ENCODE measurements at regions not wholly inside any gene's neighbourhood (a gene's known extent, or its start where the extent isn't known, plus 50 kb on each side); places are given as distances from the start of the nearest gene placed in this dataset.

DNA sequence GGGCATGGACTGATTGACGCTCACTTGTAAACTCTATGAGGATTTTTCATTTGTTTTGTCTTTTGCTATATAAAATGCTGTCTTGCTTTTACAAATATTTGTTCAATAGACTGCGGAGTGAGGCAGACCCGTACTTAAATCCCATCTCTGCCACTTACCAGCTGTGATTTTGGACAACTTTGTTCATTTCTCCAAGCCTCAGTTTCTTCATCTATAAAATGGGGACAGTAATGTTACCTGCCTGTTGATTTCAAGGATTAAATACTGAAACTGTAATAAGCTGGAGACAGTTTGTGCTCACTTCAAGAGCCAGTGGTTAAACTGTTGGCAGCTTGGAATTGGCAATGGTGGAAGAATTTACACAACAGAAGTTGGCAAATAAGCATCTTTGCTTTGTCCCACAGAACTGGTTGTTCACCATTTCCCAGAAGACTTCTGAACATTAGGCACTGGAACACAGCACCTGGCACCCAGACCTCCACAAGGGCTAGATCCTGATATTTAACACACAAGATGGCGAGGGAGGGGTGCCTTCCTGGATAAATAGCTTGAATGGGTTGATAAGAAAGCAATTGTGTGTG is 479.2 kb downstream of the QKI start:
- Histone ChIP-seq H3K9me3 (ENCODE audit: control insufficient read depth in 1 of 2, insufficient read depth in 1 of 2, low read depth in 1 of 2, low read length in 2 of 2) (no peaks in the 10 kb centered on the region), H3K27me3 (ENCODE audit: insufficient read depth, low read length) (no peaks in the 10 kb centered on the region), H3K9me2 (ENCODE audit: insufficient read depth) (no peaks in the 10 kb centered on the region), H3K4me2 (ENCODE audit: low read length) (no peak overlapping the region), H3K27ac (ENCODE audit: low read depth, low read length) (no peak overlapping the region), H3K4me1 (ENCODE audit: control insufficient read depth in 1 of 2, insufficient read depth in 2 of 2, low read length in 2 of 2) (no peaks in the 10 kb centered on the region), H3K36me3 (ENCODE audit: control insufficient read depth in 1 of 2, insufficient read depth in 2 of 2, low read length in 2 of 2) (no peaks in the 10 kb centered on the region), H2AFZ (ENCODE audit: low read depth, low read length, poor library complexity, severe bottlenecking) (no peak overlapping the region), H4K20me1 (ENCODE audit: insufficient read depth) (no peaks in the 10 kb centered on the region), H3K4me3 (replicated peaks in 1 of 2; ENCODE audit: low read depth in 1 of 2, low read length in 2 of 2) (no peak overlapping the region), H3K79me2 (ENCODE audit: insufficient read depth, low read length) (no peaks in the 10 kb centered on the region), H3K9ac (ENCODE audit: low read length) (no peak overlapping the region)
- BruUV-seq (replicated peaks), result no TSS peak
- DNase-seq (ENCODE audit: low read depth, low spot score) (no peak), ATAC-seq (no peak)
- POLR2A ChIA-PET, result no interaction called here
- intact Hi-C loops (cut with micrococcal nuclease), result no loop called here
- CTCF ChIA-PET, result no interaction called here
- TF ChIP-seq ATF3 (IDR thresholded peaks at IDR 0.05) (no peak), EZH2phosphoT487 (IDR thresholded peaks at IDR 0.05; ENCODE audit: borderline replicate concordance) (no peak), POLR2A (IDR thresholded peaks at IDR 0.05; ENCODE audit: borderline replicate concordance, extremely low read depth, insufficient read depth, insufficient read length) (no peak), ZBTB33 (IDR thresholded peaks at IDR 0.05; ENCODE audit: extremely low read depth, insufficient replicate concordance, low read length) (no peak), SIN3A (IDR thresholded peaks at IDR 0.05; ENCODE audit: low read depth) (no peak), SP1 (IDR thresholded peaks at IDR 0.05; ENCODE audit: low read depth) (no peak), CBX3 (IDR thresholded peaks at IDR 0.05; ENCODE audit: low read depth) (no peak)
- TF ChIP-seq, protein P1, sequence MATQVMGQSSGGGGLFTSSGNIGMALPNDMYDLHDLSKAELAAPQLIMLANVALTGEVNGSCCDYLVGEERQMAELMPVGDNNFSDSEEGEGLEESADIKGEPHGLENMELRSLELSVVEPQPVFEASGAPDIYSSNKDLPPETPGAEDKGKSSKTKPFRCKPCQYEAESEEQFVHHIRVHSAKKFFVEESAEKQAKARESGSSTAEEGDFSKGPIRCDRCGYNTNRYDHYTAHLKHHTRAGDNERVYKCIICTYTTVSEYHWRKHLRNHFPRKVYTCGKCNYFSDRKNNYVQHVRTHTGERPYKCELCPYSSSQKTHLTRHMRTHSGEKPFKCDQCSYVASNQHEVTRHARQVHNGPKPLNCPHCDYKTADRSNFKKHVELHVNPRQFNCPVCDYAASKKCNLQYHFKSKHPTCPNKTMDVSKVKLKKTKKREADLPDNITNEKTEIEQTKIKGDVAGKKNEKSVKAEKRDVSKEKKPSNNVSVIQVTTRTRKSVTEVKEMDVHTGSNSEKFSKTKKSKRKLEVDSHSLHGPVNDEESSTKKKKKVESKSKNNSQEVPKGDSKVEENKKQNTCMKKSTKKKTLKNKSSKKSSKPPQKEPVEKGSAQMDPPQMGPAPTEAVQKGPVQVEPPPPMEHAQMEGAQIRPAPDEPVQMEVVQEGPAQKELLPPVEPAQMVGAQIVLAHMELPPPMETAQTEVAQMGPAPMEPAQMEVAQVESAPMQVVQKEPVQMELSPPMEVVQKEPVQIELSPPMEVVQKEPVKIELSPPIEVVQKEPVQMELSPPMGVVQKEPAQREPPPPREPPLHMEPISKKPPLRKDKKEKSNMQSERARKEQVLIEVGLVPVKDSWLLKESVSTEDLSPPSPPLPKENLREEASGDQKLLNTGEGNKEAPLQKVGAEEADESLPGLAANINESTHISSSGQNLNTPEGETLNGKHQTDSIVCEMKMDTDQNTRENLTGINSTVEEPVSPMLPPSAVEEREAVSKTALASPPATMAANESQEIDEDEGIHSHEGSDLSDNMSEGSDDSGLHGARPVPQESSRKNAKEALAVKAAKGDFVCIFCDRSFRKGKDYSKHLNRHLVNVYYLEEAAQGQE (IDR thresholded peaks at IDR 0.05; ENCODE audit: low read depth), result no peak
- RAD21 ChIA-PET (ENCODE audit: low non-redundant PET in 1 of 2, low total read pairs in 2 of 2, uncharacterized antibody in 2 of 2, unreplicated experiment in 2 of 2), result no interaction called here
